Vagina (tissue), 2 donors: ENCODE measurements at regions not wholly inside any gene's neighbourhood (a gene's known extent, or its start where the extent isn't known, plus 50 kb on each side); places are given as distances from the start of the nearest gene placed in this dataset.

ENCODE experiments used
- POLR2A ChIP-seq, 2 donors: fragments of 450-650 bp; IDR thresholded peaks; one replicate each; pipeline ENCODE4 v1.6.1; 2017; ENCODE audit warnings: antibody characterized with exemption in 2 of 2, mild to moderate bottlenecking in 2 of 2, moderate library complexity in 2 of 2
- POLR2AphosphoS5 ChIP-seq, 2 donors: sonication (generic); formaldehyde crosslinking; IDR thresholded peaks; one replicate each; pipeline ENCODE4 v1.9.0; 2017; ENCODE audit warnings: antibody characterized with exemption in 2 of 2, mild to moderate bottlenecking in 2 of 2, low read depth in 1 of 2; ENCODE audit not compliant: insufficient read depth in 1 of 2
- TF ChIP-seq, protein P1 (sequence below), 3 experiments: fragments of 450-650 bp in 2 of 3; fragments of 200-600 bp in 1 of 3; sonication (generic) in 1 of 3; IDR thresholded peaks; one replicate each; pipeline ENCODE4 v1.5.1; 2017 to 2019; ENCODE audit warnings: antibody characterized with exemption in 3 of 3, mild to moderate bottlenecking in 2 of 3, moderate library complexity in 2 of 3

DNA sequence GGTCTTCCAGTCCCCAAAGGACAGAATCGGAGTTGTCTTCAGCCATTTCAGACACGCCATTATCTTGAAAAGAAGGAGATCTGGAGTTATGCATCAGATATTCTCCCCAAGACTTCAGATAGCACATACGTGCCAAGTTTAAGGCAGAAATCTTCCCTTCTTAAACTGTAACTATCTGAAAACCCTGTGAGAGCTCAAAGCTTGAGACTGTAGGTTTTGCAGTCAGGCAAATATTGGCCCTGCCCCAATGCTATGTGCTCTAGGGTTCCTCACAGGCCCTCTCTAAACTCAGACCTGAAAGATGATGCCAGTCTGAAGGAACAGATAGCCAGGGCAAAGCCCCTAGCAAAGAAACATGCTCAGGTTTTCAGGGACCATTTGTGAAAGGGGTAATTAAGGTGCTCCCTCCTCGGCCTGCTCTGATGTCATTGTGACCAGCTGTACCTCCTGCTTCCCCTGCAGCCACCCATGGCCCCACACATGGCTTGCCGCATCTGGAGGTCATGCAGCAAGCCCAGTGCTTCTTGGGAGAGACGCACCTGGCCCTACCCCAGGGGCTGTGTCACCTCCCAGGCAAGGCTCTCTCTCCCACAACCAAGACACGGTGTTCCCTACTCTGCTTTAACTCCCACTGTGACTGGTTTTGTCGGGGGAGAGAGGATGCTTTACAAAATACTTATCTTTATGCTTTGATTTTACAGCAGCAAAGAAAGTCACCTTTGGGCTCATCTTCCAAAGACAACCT lies 53.4 kb upstream of the POMGNT2 start:
- TF ChIP-seq, protein P1, sequence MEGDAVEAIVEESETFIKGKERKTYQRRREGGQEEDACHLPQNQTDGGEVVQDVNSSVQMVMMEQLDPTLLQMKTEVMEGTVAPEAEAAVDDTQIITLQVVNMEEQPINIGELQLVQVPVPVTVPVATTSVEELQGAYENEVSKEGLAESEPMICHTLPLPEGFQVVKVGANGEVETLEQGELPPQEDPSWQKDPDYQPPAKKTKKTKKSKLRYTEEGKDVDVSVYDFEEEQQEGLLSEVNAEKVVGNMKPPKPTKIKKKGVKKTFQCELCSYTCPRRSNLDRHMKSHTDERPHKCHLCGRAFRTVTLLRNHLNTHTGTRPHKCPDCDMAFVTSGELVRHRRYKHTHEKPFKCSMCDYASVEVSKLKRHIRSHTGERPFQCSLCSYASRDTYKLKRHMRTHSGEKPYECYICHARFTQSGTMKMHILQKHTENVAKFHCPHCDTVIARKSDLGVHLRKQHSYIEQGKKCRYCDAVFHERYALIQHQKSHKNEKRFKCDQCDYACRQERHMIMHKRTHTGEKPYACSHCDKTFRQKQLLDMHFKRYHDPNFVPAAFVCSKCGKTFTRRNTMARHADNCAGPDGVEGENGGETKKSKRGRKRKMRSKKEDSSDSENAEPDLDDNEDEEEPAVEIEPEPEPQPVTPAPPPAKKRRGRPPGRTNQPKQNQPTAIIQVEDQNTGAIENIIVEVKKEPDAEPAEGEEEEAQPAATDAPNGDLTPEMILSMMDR (IDR thresholded peaks at IDR 0.05) = no peak
- TF ChIP-seq POLR2AphosphoS5 (IDR thresholded peaks at IDR 0.05; ENCODE audit: insufficient read depth in 1 of 2, low read depth in 1 of 2) = no peak
- TF ChIP-seq POLR2A (IDR thresholded peaks at IDR 0.05) = no peak
